ENCODE measurements at regions not wholly inside any gene's neighbourhood (a gene's known extent, or its start where the extent isn't known, plus 50 kb on each side); places are given as distances from the start of the nearest gene placed in this dataset.
A peak's percentile ranks its signal among the peaks of the same experiment; 100 is the strongest.

DNA sequence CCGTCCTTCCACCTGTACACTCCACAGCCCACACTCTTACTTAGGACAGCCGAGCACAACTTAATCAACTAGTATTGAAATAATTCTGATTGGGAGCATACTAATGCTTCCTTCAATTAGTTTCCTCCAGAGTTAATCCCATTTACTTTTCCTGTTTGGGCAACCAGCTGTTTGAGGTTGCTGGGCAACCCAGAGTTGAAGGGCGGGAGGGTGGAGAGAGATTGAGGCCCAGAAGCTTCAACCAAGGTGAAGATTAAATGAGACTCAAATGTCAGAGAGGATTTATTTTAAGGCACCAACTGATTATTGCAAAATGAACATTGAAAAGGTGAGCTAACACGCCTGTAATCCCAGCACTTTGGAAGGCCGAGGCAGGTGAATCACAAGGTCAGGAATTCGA is 428.5 kb upstream of the SEMA6D start:
- no peak for ATAC-seq
- H3K9me3 ChIP-seq, result no peaks in the 10 kb centered on the region
- H3K4me3 ChIP-seq, result no peak overlapping the region
- H3K4me1 ChIP-seq, result no peaks in the 10 kb centered on the region
- H3K36me3 ChIP-seq (replicated peaks in 1 of 2; ENCODE audit: insufficient read depth in 1 of 2, low read depth in 2 of 2), result no peaks in the 10 kb centered on the region
- TF ChIP-seq, protein P1, sequence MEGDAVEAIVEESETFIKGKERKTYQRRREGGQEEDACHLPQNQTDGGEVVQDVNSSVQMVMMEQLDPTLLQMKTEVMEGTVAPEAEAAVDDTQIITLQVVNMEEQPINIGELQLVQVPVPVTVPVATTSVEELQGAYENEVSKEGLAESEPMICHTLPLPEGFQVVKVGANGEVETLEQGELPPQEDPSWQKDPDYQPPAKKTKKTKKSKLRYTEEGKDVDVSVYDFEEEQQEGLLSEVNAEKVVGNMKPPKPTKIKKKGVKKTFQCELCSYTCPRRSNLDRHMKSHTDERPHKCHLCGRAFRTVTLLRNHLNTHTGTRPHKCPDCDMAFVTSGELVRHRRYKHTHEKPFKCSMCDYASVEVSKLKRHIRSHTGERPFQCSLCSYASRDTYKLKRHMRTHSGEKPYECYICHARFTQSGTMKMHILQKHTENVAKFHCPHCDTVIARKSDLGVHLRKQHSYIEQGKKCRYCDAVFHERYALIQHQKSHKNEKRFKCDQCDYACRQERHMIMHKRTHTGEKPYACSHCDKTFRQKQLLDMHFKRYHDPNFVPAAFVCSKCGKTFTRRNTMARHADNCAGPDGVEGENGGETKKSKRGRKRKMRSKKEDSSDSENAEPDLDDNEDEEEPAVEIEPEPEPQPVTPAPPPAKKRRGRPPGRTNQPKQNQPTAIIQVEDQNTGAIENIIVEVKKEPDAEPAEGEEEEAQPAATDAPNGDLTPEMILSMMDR (IDR thresholded peaks at IDR 0.05), result no peak
- no peak for TF ChIP-seq POLR2A (IDR thresholded peaks at IDR 0.05)
- H3K27ac ChIP-seq, result no peak overlapping the region
- WGBS, 2 donors, result 86 to 92% methylated on average over 6 of the region's 6 CpGs
- H3K27me3 ChIP-seq, result no peaks in the 10 kb centered on the region
- intact Hi-C loops (cut with DNase I), result no loop called here
- DNase-seq, result peak in 2 of 4 donors; percentile 8 to 17

DNA sequence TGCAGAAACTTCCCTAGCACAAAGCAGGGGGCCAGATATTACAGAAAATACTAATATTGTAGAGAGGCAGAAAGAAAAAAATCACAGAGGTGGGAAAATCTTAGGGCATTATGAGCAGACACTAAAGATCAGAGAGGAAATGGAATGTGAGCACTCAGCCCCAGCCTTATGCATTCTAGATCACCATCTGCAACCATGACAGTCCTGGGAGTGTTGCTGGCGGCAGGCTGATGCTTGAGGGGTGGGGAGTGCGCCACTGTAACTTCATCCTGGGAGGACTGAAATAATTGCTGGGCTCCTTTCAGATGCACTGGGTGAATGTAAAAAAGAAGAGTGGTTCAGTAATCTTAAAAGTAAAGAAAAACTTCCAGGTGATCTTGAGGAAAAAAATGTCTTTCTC is 427.6 kb upstream of the SEMA6D start:
- DNase-seq, result no peak
- Histone ChIP-seq H3K9me3 (no peaks in the 10 kb centered on the region), H3K36me3 (replicated peaks in 1 of 2; ENCODE audit: insufficient read depth in 1 of 2, low read depth in 2 of 2) (no peaks in the 10 kb centered on the region), H3K4me3 (no peak overlapping the region), H3K27me3 (no peaks in the 10 kb centered on the region), H3K27ac (no peak overlapping the region), H3K4me1 (no peaks in the 10 kb centered on the region)
- intact Hi-C loops (cut with DNase I), result no loop called here
- TF ChIP-seq, protein P1 (IDR thresholded peaks at IDR 0.05), result no peak
- TF ChIP-seq POLR2A (IDR thresholded peaks at IDR 0.05), result no peak
- WGBS, 2 donors, result 92 to 96% methylated on average over 2 of the region's 2 CpGs
- no peak for ATAC-seq

DNA sequence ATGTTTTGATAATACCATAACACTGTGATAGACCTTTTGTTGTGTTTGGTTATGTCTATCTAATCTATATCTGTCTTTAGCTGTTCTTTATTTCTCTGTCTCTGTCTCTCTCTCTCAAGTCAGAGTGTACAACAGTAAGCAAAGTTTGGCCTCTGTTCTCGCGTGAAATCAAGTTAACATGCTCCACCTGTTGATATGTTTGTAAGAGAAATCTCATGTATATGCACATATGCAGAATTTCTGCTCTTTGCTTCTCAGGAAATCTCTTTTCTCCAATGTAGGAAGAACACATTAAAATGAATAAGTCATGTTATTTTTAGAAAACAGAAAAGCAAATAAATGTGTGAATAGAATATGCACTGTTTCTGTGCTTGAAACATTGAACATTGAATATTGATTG is 425.5 kb upstream of the SEMA6D start:
- WGBS, 2 donors, result 39 to 54% methylated on average over 2 of the region's 2 CpGs
- Histone ChIP-seq H3K36me3 (replicated peaks in 1 of 2; ENCODE audit: insufficient read depth in 1 of 2, low read depth in 2 of 2) (no peaks in the 10 kb centered on the region), H3K9me3 (no peaks in the 10 kb centered on the region), H3K27me3 (no peaks in the 10 kb centered on the region), H3K27ac (no peak overlapping the region), H3K4me3 (no peak overlapping the region), H3K4me1 (no peaks in the 10 kb centered on the region)
- intact Hi-C loops (cut with DNase I), result no loop called here
- DNase-seq (no peak), ATAC-seq (no peak)
- TF ChIP-seq POLR2A (IDR thresholded peaks at IDR 0.05), result no peak
- TF ChIP-seq, protein P1 (IDR thresholded peaks at IDR 0.05), result no peak

DNA sequence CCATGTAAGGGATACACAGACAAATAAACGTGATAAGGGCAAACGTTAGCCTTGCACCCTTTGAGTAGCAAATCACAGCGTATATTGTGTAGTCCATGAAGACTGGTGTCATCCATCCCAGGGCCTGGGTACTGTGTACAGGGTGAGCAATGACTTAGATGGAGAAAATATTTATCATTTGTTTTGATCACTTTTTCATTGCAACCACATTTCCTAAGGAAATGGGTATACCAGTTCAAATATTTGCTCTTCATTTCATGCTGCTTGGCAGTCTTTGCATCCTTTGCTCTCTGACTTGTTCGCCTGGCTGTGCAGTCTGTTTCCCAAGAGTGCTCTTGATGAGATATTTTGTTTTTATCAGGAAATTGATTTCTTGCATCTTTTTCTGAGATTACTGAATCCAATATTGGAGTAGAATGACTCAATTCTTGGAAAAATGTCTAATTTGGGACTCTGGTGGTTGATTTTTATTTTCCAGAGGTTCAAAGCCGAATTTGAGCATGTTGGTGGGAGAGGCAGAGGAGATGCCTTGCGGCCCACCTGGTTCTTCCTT is 424.6 kb upstream of the SEMA6D start:
- Histone ChIP-seq H3K4me1 (no peaks in the 10 kb centered on the region), H3K36me3 (replicated peaks in 1 of 2; ENCODE audit: insufficient read depth in 1 of 2, low read depth in 2 of 2) (no peaks in the 10 kb centered on the region), H3K27ac (no peak overlapping the region), H3K9me3 (no peaks in the 10 kb centered on the region), H3K4me3 (no peak overlapping the region), H3K27me3 (no peaks in the 10 kb centered on the region)
- ATAC-seq (no peak), DNase-seq (no peak)
- TF ChIP-seq, protein P1 (IDR thresholded peaks at IDR 0.05), result no peak
- TF ChIP-seq POLR2A (IDR thresholded peaks at IDR 0.05), result no peak
- 66 to 72% methylated on average over 6 of the region's 6 CpGs for WGBS, 2 donors
- intact Hi-C loops (cut with DNase I), result no loop called here

DNA sequence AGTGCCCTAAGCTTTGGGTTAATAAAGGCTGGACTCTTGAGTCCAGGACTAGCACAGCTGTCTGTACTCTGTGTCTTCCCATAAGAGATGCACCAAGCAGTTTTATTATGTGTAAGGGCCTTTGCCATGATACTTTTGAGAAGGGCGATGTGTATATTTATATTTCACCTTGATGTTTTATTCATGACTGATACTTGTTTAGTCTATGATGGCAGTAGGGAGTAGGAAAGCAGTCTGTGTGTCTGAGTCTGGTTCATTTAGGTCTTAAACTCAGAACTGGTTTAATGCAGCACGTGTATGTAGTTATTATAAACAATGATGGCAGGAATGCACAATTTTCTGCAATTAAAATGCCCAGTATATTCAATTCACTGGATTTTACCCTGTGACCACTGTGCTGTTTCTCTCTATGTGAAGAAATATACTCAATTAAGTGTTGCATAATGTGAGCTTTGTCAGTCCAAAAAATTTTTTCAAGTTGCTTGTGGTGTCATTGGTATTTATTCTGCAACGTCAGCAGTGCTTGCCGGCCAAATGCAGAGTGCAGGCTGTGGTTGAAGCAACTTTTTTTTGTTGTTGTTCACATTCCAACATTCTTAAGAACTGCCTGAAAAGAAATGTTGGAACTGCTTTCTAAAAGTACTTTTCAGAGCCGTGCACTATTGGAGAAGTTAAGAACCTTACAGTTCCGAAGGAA is 423.7 kb upstream of the SEMA6D start:
- DNase-seq (peak; percentile 12 to 50 (median 31)), ATAC-seq (peak; percentile 53)
- Histone ChIP-seq H3K27me3 (no peaks in the 10 kb centered on the region), H3K27ac (no peak overlapping the region), H3K4me1 (no peaks in the 10 kb centered on the region), H3K9me3 (no peaks in the 10 kb centered on the region), H3K36me3 (replicated peaks in 1 of 2; ENCODE audit: insufficient read depth in 1 of 2, low read depth in 2 of 2) (no peaks in the 10 kb centered on the region), H3K4me3 (no peak overlapping the region)
- 44 to 55% methylated on average over 6 of the region's 6 CpGs for WGBS, 2 donors
- TF ChIP-seq, protein P1 (IDR thresholded peaks at IDR 0.05), result no peak
- no peak for TF ChIP-seq POLR2A (IDR thresholded peaks at IDR 0.05)
- intact Hi-C loops (cut with DNase I), result no loop called here

Data from body of pancreas (tissue), 4 donors.